Trophoblast cell (in vitro differentiated cells and primary cell): ENCODE measurements at regions not wholly inside any gene's neighbourhood (a gene's known extent, or its start where the extent isn't known, plus 50 kb on each side); places are given as distances from the start of the nearest gene placed in this dataset.
"Not testable (repeated sequence)": the region's sequence is repeated elsewhere in the genome, so short reads cannot be mapped to it uniquely, and the experiment has no call there.

Experiments used
- DNase-seq, 2 donors: peaks; one replicate each; pipeline ENCODE4 v3.0.0-alpha.2; 2016
- H2AFZ ChIP-seq: 2 replicates; pipeline ENCODE4 v1.6.1; 2013; ENCODE audit warnings: low read length, moderate library complexity, mild to moderate bottlenecking; ENCODE audit not compliant: insufficient read depth, poor library complexity
- H2AK5ac ChIP-seq: 2 replicates; pipeline ENCODE4 v1.6.1; 2013; ENCODE audit warnings: mild to moderate bottlenecking, low read length
- H2BK120ac ChIP-seq: 2 replicates; pipeline ENCODE4 v1.6.1; 2013; ENCODE audit warnings: low read length, mild to moderate bottlenecking, moderate library complexity; ENCODE audit not compliant: insufficient read depth, poor library complexity
- H2BK12ac ChIP-seq: 2 replicates; pipeline ENCODE4 v1.6.1; 2013; ENCODE audit warnings: mild to moderate bottlenecking, low read length, moderate library complexity
- H2BK5ac ChIP-seq: 2 replicates; pipeline ENCODE4 v1.6.1; 2013; ENCODE audit warnings: low read length, low read depth, moderate library complexity, mild to moderate bottlenecking; ENCODE audit not compliant: poor library complexity
- H3K14ac ChIP-seq: 2 replicates; pipeline ENCODE4 v1.6.1; 2013; ENCODE audit warnings: mild to moderate bottlenecking, low read length
- H3K18ac ChIP-seq: 2 replicates; pipeline ENCODE4 v1.6.1; 2013; ENCODE audit warnings: mild to moderate bottlenecking, low read length
- H3K23ac ChIP-seq: 2 replicates; pipeline ENCODE4 v1.6.1; 2013; ENCODE audit warnings: low read length
- H3K27ac ChIP-seq: 2 replicates; pipeline ENCODE4 v1.5.1; 2013; ENCODE audit warnings: low read depth, mild to moderate bottlenecking, inconsistent platforms, low read length, moderate library complexity
- H3K27me3 ChIP-seq: 2 replicates; pipeline ENCODE4 v1.6.1; 2013; ENCODE audit warnings: inconsistent platforms, mild to moderate bottlenecking, low read length, moderate library complexity; ENCODE audit not compliant: insufficient read depth
- H3K36me3 ChIP-seq, 2 experiments: 1 replicate in 1 of 2; 2 replicates in 1 of 2; pipeline ENCODE4 v1.6.1; 2013; ENCODE audit warnings: low read length in 2 of 2, mild to moderate bottlenecking in 2 of 2, moderate library complexity in 1 of 2; ENCODE audit not compliant: insufficient read depth in 2 of 2, control insufficient read depth in 1 of 2
- H3K4ac ChIP-seq: 2 replicates; pipeline ENCODE4 v1.6.1; 2013; ENCODE audit warnings: low read depth, mild to moderate bottlenecking, low read length, moderate library complexity
- H3K4me1 ChIP-seq, 2 experiments: 1 replicate in 1 of 2; 2 replicates in 1 of 2; pipeline ENCODE4 v1.6.1; 2013; ENCODE audit warnings: low read length in 2 of 2, mild to moderate bottlenecking in 2 of 2, moderate library complexity in 1 of 2; ENCODE audit not compliant: insufficient read depth in 2 of 2, control insufficient read depth in 1 of 2
- H3K4me2 ChIP-seq: 2 replicates; pipeline ENCODE4 v1.6.1; 2013; ENCODE audit warnings: inconsistent platforms, mild to moderate bottlenecking, low read length, moderate library complexity
- H3K4me3 ChIP-seq: 2 replicates; pipeline ENCODE4 v1.5.1; 2013; ENCODE audit warnings: mild to moderate bottlenecking, low read depth, low read length, inconsistent platforms
- H3K79me1 ChIP-seq: one replicate; pipeline ENCODE4 v1.6.1; 2013; ENCODE audit warnings: low read length
- H3K79me2 ChIP-seq: 2 replicates; pipeline ENCODE4 v1.6.1; 2013; ENCODE audit warnings: low read length, mild to moderate bottlenecking; ENCODE audit not compliant: control insufficient read depth, insufficient read depth, poor library complexity
- H3K9ac ChIP-seq: 2 replicates; pipeline ENCODE4 v1.6.1; 2013; ENCODE audit warnings: mild to moderate bottlenecking, low read length
- H3K9me3 ChIP-seq: 2 replicates; pipeline ENCODE4 v1.6.1; 2013; ENCODE audit warnings: low read depth, mild to moderate bottlenecking, control low read depth, inconsistent platforms, low read length; ENCODE audit not compliant: insufficient read depth
- H4K12ac ChIP-seq: 2 replicates; pipeline ENCODE4 v1.6.1; 2013; ENCODE audit warnings: low read depth, mild to moderate bottlenecking, low read length, moderate library complexity
- H4K8ac ChIP-seq: 2 replicates; pipeline ENCODE4 v1.6.1; 2013; ENCODE audit warnings: low read depth, mild to moderate bottlenecking, low read length, moderate library complexity
- H4K91ac ChIP-seq: one replicate; pipeline ENCODE4 v1.6.1; 2013; ENCODE audit warnings: low read depth, mild to moderate bottlenecking, low read length, moderate library complexity
- WGBS: extraction: QIAGEN DNeasy Blood & Tissue Kit; methylation state at CpG from one replicate; pipeline ENCODE4 v1.1.7; 2013; ENCODE audit warnings: missing lambda C conversion rate; ENCODE audit not compliant: insufficient read length, insufficient coverage; ENCODE audit errors: extremely low coverage; 5-methylcytosine and 5-hydroxymethylcytosine counted together

DNA sequence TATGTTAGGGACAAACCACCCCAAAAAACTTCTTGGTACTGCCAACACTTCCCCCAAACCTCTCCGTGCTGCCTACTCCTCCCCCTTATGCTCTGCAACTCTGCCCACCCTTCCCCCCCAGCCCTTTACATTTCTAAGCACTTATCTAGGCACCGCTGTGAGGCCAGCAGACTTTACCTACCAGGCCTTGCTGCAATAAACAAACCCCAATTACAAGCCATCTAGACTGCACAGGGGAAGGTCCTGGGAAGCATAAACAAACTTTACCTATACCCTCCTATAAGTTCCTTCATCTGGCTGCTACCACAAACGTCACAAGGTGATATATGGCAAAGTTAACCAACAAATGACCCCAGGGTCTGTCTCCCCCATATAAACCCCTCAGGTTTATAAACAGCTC, 259.4 kb upstream of the GULP1 start:
- Histone ChIP-seq H3K27ac (no peak overlapping the region), H3K9me3 (no peaks in the 10 kb centered on the region), H4K8ac (no peak overlapping the region), H3K18ac (no peak overlapping the region), H3K4ac (no peak overlapping the region), H2BK5ac (no peak overlapping the region), H4K12ac (no peak overlapping the region), H3K4me2 (no peak overlapping the region), H3K27me3 (no peaks in the 10 kb centered on the region), H2BK12ac (no peak overlapping the region), H3K23ac (no peak overlapping the region), H3K79me2 (peaks cover 2% of the 10 kb centered on the region), H3K9ac (no peak overlapping the region), H2BK120ac (no peak overlapping the region), H3K36me3 (no peaks in the 10 kb centered on the region), H3K79me1 (peaks cover 5% of the 10 kb centered on the region), H3K4me3 (no peak overlapping the region), H4K91ac (no peak overlapping the region), H3K4me1 (peaks cover 3 to 27% of the 10 kb centered on the region in 2 experiments), H2AK5ac (no peak overlapping the region), H3K14ac (no peak overlapping the region), H2AFZ (no peak overlapping the region)
- WGBS: no CpG with 5 or more reads among the region's 3 CpGs
- DNase-seq: no peak

DNA sequence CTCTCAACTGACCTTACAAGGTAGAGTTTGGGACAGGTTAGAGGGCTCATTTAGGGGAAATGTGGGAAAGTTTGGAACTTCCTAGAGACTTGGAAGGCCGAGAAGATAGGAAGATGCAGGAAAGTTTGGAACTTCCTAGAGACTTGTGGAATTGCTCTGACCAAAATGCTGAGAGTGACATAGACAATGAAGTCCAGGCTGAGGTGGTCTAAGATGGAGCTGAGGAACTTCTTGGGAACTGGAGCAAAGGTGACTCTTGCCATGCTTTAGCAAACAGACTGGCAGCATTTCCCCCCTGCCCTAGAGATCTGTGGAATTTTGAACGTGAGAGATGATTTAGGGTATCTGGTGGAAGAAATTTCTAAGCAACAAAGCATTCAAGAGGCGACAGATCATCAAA, 258.9 kb upstream of the GULP1 start:
- Histone ChIP-seq H3K36me3 (no peaks in the 10 kb centered on the region), H2BK12ac (no peak overlapping the region), H3K18ac (no peak overlapping the region), H3K27ac (no peak overlapping the region), H4K8ac (no peak overlapping the region), H4K91ac (no peak overlapping the region), H4K12ac (no peak overlapping the region), H2AK5ac (no peak overlapping the region), H2BK120ac (peak overlapping the region; percentile 49), H3K9me3 (no peaks in the 10 kb centered on the region), H3K4ac (no peak overlapping the region), H3K79me1 (peaks cover 5% of the 10 kb centered on the region), H3K79me2 (peaks cover 2% of the 10 kb centered on the region), H3K27me3 (no peaks in the 10 kb centered on the region), H3K4me3 (no peak overlapping the region), H3K14ac (no peak overlapping the region), H2AFZ (no peak overlapping the region), H3K4me1 (peaks cover 3 to 27% of the 10 kb centered on the region in 2 experiments), H3K4me2 (no peak overlapping the region), H3K23ac (no peak overlapping the region), H3K9ac (no peak overlapping the region), H2BK5ac (no peak overlapping the region)
- no peak for DNase-seq
- no CpG with 5 or more reads among the region's 3 CpGs for WGBS

DNA sequence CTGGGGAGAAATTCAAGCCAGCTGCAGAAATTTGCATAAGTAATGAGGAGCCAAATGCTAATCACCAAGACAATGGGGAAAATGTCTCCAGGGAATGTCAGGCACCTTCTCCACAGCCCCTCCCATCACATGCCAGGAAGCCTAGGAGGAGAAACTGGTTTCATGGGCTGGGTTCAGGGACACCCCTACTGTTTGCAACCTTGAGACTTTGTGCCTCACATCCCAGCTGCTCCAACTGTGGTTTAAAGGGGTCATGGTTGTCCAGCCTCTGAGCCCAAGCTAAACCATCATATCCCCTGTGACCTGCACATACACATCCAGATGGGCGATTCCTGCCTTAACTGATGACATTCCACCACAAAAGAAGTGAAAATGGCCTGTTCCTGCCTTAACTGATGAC, 258.4 kb upstream of the GULP1 start:
- H3K79me2 ChIP-seq, H4K91ac ChIP-seq, H3K9me3 ChIP-seq, H2BK120ac ChIP-seq, H3K9ac ChIP-seq, H3K23ac ChIP-seq, H2BK12ac ChIP-seq, H3K18ac ChIP-seq, H3K27ac ChIP-seq, H3K4ac ChIP-seq, H3K4me3 ChIP-seq, H4K12ac ChIP-seq, DNase-seq, H4K8ac ChIP-seq, H2BK5ac ChIP-seq, H3K4me2 ChIP-seq, H3K14ac ChIP-seq, H2AFZ ChIP-seq, H3K27me3 ChIP-seq, H3K79me1 ChIP-seq, H2AK5ac ChIP-seq, H3K36me3 ChIP-seq: not testable (repeated sequence)
- no CpG with 5 or more reads among the region's 1 CpG for WGBS
- H3K4me1 ChIP-seq: peaks cover 3 to 24% of the 10 kb centered on the region in 2 experiments

- not testable (repeated sequence) for H2BK12ac ChIP-seq, DNase-seq, H3K79me1 ChIP-seq, H3K4me3 ChIP-seq, H3K79me2 ChIP-seq, H3K36me3 ChIP-seq, H3K18ac ChIP-seq, H3K9ac ChIP-seq, H3K23ac ChIP-seq, H3K9me3 ChIP-seq, H3K4ac ChIP-seq, H3K27me3 ChIP-seq, H4K8ac ChIP-seq, H3K14ac ChIP-seq, H3K27ac ChIP-seq
- peak overlapping the region; percentile 62 for H2AK5ac ChIP-seq
- peak overlapping the region; percentile 87 for H4K12ac ChIP-seq
- H2BK120ac ChIP-seq: peak overlapping the region; percentile 22
- peak overlapping the region; percentile 47 for H4K91ac ChIP-seq
- peak overlapping the region; percentile 41 for H2AFZ ChIP-seq
- no CpG with 5 or more reads among the region's 10 CpGs for WGBS
- H3K4me2 ChIP-seq: peak overlapping the region; percentile 0
- peaks cover 0 to 19% of the 10 kb centered on the region in 2 experiments for H3K4me1 ChIP-seq
- H2BK5ac ChIP-seq: peak overlapping the region; percentile 40
Observed at GRCh38 chr2:188034102-188034501, 257.6 kb upstream of the GULP1 start.
